GM23248 (cell line): ENCODE measurements at regions not wholly inside any gene's neighbourhood (a gene's known extent, or its start where the extent isn't known, plus 50 kb on each side); places are given as distances from the start of the nearest gene placed in this dataset.

ENCODE experiments used
- EZH2 ChIP-seq: fragments of 200-600 bp; sonication (generic); IDR thresholded peaks from 2 replicates; pipeline ENCODE4 v1.6.1; 2018; ENCODE audit warnings: antibody characterized with exemption, mild to moderate bottlenecking; ENCODE audit not compliant: insufficient read depth, poor library complexity, severe bottlenecking
- EZH2phosphoT487 ChIP-seq: fragments of 200-600 bp; sonication (generic); IDR thresholded peaks from 2 replicates; pipeline ENCODE4 v1.6.1; 2018; ENCODE audit warnings: antibody characterized with exemption, moderate library complexity, mild to moderate bottlenecking, low read depth; ENCODE audit not compliant: insufficient read depth

GRCh38 chr7:131149840-131150239 lies 177.8 kb upstream of the MKLN1 start:
- TF ChIP-seq EZH2 (no peak), EZH2phosphoT487 (no peak)
